Brain microvascular endothelial cell (primary cell): ENCODE measurements at regions not wholly inside any gene's neighbourhood (a gene's known extent, or its start where the extent isn't known, plus 50 kb on each side); places are given as distances from the start of the nearest gene placed in this dataset.
A peak's percentile ranks its signal among the peaks of the same experiment; 100 is the strongest.
"Not testable (repeated sequence)": the region's sequence is repeated elsewhere in the genome, so short reads cannot be mapped to it uniquely, and the experiment has no call there.

ENCODE experiments used
- DNase-seq: peaks from one replicate; pipeline ENCODE4 v3.0.0-alpha.2; 2020
- H3K27ac ChIP-seq: fragments of 250-450 bp; sonication (Bioruptor Pico); 2 replicates; pipeline ENCODE4 v1.5.1; 2020; ENCODE audit warnings: mild to moderate bottlenecking, moderate library complexity
- H3K27me3 ChIP-seq: fragments of 250-450 bp; sonication (Bioruptor Pico); replicated peaks from 2 replicates; pipeline ENCODE4 v1.5.1; 2020; ENCODE audit warnings: mild to moderate bottlenecking
- H3K36me3 ChIP-seq: fragments of 250-450 bp; sonication (Bioruptor Pico); replicated peaks from 2 replicates; pipeline ENCODE4 v1.5.1; 2020; ENCODE audit warnings: mild to moderate bottlenecking
- H3K4me3 ChIP-seq: 2 replicates; pipeline ENCODE4 v1.5.1; 2011; ENCODE audit warnings: low read depth, mild to moderate bottlenecking, control low read depth, low read length, moderate library complexity
- in situ Hi-C: cut with HindIII; loops from 2 replicates; pipeline ENCODE4 v1.10.0; 2017; ENCODE audit warnings: low sequenced_read_pairs, low pct_ligation_motif_present

- H3K27ac ChIP-seq, H3K36me3 ChIP-seq, H3K4me3 ChIP-seq, H3K27me3 ChIP-seq, in situ Hi-C loops, DNase-seq: not testable (repeated sequence)
These were observed 395.4 kb downstream of the OR4F29 start for GRCh38 chr1:56014-56531.

GRCh38 chr1:53182-53581 is 398.3 kb downstream of the OR4F29 start:
- H3K4me3 ChIP-seq, H3K27me3 ChIP-seq, in situ Hi-C loops, H3K27ac ChIP-seq, H3K36me3 ChIP-seq, DNase-seq: not testable (repeated sequence)

GRCh38 chr1:41965-42466 is 409.5 kb downstream of the OR4F29 start:
- in situ Hi-C loops = not testable (repeated sequence)

GRCh38 chr1:41197-41596 is 410.3 kb downstream of the OR4F29 start:
- DNase-seq, H3K27me3 ChIP-seq, H3K4me3 ChIP-seq, H3K27ac ChIP-seq, H3K36me3 ChIP-seq, in situ Hi-C loops: not testable (repeated sequence)

More at GRCh38 chr1:41965-42466, 409.5 kb downstream of the OR4F29 start:
- DNase-seq, H3K27me3 ChIP-seq, H3K27ac ChIP-seq, H3K36me3 ChIP-seq, H3K4me3 ChIP-seq: not testable (repeated sequence)

GRCh38 chr1:29183-29582 is 422.3 kb downstream of the OR4F29 start:
- H3K27ac ChIP-seq, H3K4me3 ChIP-seq, H3K36me3 ChIP-seq, in situ Hi-C loops, H3K27me3 ChIP-seq, DNase-seq: not testable (repeated sequence)

GRCh38 chr1:17298-17697 is 434.2 kb downstream of the OR4F29 start:
- in situ Hi-C loops, H3K4me3 ChIP-seq, H3K36me3 ChIP-seq, H3K27me3 ChIP-seq, H3K27ac ChIP-seq: not testable (repeated sequence)
- DNase-seq = peak; percentile 0

GRCh38 chr1:16025-16424 is 435.5 kb downstream of the OR4F29 start:
- H3K36me3 ChIP-seq, H3K27ac ChIP-seq, H3K4me3 ChIP-seq, H3K27me3 ChIP-seq, in situ Hi-C loops: not testable (repeated sequence)
- peak; percentile 0 for DNase-seq

- H3K4me3 ChIP-seq, H3K27ac ChIP-seq, H3K36me3 ChIP-seq, DNase-seq, in situ Hi-C loops, H3K27me3 ChIP-seq: not testable (repeated sequence)
These were observed 441.3 kb downstream of the OR4F29 start for GRCh38 chr1:9941-10717.
